ENCODE measurements at regions not wholly inside any gene's neighbourhood (a gene's known extent, or its start where the extent isn't known, plus 50 kb on each side); places are given as distances from the start of the nearest gene placed in this dataset.

GRCh38 chr3:124599147-124599765 is 131.0 kb upstream of the UMPS start:
- in situ Hi-C loops (cut with MboI; ENCODE audit: low pct_unique_long_range_greater_than_20kb, low sequenced_read_pairs, unreplicated experiment): no loop called here
- no peak for DNase-seq (ENCODE audit: low spot score)
- TF ChIP-seq, protein P1, sequence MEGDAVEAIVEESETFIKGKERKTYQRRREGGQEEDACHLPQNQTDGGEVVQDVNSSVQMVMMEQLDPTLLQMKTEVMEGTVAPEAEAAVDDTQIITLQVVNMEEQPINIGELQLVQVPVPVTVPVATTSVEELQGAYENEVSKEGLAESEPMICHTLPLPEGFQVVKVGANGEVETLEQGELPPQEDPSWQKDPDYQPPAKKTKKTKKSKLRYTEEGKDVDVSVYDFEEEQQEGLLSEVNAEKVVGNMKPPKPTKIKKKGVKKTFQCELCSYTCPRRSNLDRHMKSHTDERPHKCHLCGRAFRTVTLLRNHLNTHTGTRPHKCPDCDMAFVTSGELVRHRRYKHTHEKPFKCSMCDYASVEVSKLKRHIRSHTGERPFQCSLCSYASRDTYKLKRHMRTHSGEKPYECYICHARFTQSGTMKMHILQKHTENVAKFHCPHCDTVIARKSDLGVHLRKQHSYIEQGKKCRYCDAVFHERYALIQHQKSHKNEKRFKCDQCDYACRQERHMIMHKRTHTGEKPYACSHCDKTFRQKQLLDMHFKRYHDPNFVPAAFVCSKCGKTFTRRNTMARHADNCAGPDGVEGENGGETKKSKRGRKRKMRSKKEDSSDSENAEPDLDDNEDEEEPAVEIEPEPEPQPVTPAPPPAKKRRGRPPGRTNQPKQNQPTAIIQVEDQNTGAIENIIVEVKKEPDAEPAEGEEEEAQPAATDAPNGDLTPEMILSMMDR (IDR thresholded peaks at IDR 0.05; ENCODE audit: extremely low read depth, insufficient read depth, missing control alignments): no peak

DNA sequence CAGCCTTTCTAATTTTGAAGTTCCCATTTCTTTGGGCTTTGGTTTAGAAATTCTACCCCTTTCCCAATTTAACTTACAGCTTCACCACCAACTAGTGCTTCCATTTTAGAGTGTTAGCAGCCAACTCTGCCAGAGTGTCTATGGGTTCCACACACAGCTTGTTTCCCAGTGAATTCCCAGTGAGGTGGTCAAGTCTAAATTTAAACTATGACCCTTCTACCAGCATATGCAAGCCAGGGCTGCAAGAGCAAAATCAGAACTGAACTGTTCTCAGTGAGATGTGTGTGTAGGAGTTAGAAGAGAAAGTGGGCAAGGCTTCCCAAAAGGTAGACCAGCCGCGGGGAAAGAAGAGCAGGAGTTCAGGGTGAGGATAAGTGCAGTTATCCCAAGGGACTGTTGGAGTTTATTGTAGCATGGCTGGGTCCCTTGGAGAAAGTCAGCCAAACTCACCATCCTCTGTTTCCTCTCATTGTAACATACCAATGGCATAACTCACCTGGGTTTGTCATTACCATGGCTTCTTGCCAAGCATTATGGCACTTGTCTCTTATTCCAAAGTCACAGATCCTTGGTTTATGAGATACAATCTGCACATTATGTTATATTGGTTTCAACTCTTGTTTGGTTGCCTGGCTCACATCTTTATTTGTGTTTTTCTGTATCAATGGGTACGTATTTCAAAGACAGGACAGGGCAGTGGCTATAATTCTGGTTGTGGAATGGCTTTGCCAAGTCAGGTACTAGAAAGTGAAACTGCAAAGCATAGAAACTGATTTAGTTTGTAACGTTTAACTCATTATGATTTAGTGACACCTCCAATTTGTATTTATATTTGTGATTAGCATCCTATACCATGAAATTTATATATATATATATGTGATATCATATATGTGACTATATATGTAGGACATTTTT is 130.2 kb upstream of the UMPS start:
- DNase-seq (ENCODE audit: low spot score): no peak
- in situ Hi-C loops (cut with MboI; ENCODE audit: low pct_unique_long_range_greater_than_20kb, low sequenced_read_pairs, unreplicated experiment): no loop called here
- TF ChIP-seq, protein P1 (IDR thresholded peaks at IDR 0.05; ENCODE audit: extremely low read depth, insufficient read depth, missing control alignments): no peak

DNA sequence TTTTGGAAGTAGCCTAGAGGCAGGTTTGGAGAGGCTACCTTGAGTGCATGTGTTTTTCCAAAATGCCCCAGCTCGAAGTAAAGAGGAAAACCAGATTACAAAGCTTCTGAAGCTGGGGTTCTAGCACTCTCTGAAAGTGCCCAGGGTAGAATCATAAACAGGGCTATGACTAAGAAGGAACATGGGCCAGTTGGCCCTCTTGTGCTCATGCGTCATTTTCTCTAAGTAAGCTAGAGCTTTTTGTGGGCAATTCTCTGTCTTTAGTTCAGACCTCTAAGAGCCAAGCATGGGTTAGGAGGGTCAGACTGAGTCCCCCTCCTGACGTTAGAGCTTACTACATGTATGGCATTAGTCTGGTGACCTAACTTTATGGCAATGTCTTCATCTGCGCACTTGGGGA is 129.5 kb upstream of the UMPS start:
- no peak for DNase-seq (ENCODE audit: low spot score)
- TF ChIP-seq, protein P1 (IDR thresholded peaks at IDR 0.05; ENCODE audit: extremely low read depth, insufficient read depth, missing control alignments): no peak
- in situ Hi-C loops (cut with MboI; ENCODE audit: low pct_unique_long_range_greater_than_20kb, low sequenced_read_pairs, unreplicated experiment): no loop called here

DNA sequence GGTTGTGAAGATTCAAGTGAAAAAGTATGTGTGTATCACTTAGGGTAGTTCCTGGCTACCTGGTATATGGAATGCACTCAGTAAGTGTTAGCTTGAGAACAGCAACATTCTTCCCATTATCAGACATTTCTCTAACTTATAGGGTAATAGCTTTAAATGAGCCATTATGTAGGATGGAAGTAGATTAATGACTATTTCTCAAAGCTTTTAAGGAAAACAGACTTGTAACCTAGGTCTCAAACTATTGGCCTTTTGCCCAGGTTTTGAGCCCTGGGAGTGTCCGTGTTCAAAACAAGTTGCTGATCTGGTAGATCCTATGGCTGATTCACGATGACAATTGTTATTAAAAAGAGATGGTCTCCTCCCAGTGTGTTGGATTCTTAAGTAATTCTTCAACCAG is 129.1 kb upstream of the UMPS start:
- in situ Hi-C loops (cut with MboI; ENCODE audit: low pct_unique_long_range_greater_than_20kb, low sequenced_read_pairs, unreplicated experiment): no loop called here

DNA sequence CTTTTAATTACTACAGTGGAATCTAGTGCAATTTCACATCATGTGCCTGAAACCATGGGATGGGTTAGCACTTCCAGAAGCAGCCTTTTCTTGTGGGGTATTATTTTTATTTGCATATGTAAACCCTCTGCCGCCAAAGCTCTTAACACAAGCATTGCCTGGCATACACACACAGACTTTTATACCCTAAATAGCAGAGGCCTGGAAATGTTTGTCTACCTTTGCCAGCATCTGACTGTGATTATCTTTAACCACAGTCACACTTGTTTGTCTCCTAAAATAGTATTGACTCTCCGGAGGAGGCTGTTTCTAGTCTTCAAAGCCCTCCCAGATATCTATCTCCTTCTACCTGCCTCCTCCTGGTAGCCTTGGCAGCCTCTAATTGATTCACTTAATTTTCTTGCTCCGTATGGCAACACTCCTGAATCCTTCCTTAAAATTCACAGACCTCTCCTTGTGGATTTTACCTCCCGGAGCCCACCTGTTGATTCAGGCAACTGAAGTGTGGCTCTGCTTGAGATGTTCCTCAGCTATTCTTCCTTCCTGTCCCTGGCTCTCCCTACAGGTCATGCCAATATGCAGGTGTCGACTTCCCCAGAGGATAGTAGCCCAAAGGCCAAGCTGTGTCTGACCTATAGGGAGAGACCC is 127.1 kb upstream of the UMPS start:
- TF ChIP-seq, protein P1 (IDR thresholded peaks at IDR 0.05; ENCODE audit: extremely low read depth, insufficient read depth, missing control alignments): no peak
- DNase-seq (ENCODE audit: low spot score): no peak
- in situ Hi-C loops (cut with MboI; ENCODE audit: low pct_unique_long_range_greater_than_20kb, low sequenced_read_pairs, unreplicated experiment): no loop called here

More for the DNA sequence above, 129.1 kb upstream of the UMPS start:
- DNase-seq (ENCODE audit: low spot score): no peak
- TF ChIP-seq, protein P1 (IDR thresholded peaks at IDR 0.05; ENCODE audit: extremely low read depth, insufficient read depth, missing control alignments): no peak

- no peak for DNase-seq (ENCODE audit: low spot score)
- TF ChIP-seq, protein P1 (IDR thresholded peaks at IDR 0.05; ENCODE audit: extremely low read depth, insufficient read depth, missing control alignments): no peak
- in situ Hi-C loops (cut with MboI; ENCODE audit: low pct_unique_long_range_greater_than_20kb, low sequenced_read_pairs, unreplicated experiment): no loop called here
Measured at GRCh38 chr3:124605781-124606579, 124.3 kb upstream of the UMPS start.
